ENCODE measurements at regions not wholly inside any gene's neighbourhood (a gene's known extent, or its start where the extent isn't known, plus 50 kb on each side); places are given as distances from the start of the nearest gene placed in this dataset.
A peak's percentile ranks its signal among the peaks of the same experiment; 100 is the strongest.

DNA sequence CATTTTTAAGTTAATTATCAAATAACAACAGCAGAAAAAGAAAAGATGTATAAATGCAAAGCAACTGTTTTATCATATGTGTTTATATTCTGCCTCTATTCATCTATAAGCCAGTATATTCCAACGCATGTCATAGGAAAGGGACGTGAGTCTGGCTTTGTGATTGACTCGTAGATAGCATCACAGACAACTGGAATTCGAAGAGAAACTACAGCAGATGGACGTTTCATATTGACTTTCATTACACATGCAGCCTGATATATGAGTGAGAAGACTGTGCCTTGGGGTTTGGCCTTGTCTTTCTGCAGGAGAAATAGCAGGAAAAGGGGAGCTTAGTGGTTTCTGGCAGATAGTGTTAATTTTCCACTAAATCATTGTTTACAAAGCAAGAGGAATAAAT lies 1111.9 kb downstream of the MAT2B start:
- H3K4me3 ChIP-seq (ENCODE audit: low read depth, low read length) = no peak overlapping the region
- DNase-seq (ENCODE audit: low read depth) = no peak
- TF ChIP-seq, protein P1, sequence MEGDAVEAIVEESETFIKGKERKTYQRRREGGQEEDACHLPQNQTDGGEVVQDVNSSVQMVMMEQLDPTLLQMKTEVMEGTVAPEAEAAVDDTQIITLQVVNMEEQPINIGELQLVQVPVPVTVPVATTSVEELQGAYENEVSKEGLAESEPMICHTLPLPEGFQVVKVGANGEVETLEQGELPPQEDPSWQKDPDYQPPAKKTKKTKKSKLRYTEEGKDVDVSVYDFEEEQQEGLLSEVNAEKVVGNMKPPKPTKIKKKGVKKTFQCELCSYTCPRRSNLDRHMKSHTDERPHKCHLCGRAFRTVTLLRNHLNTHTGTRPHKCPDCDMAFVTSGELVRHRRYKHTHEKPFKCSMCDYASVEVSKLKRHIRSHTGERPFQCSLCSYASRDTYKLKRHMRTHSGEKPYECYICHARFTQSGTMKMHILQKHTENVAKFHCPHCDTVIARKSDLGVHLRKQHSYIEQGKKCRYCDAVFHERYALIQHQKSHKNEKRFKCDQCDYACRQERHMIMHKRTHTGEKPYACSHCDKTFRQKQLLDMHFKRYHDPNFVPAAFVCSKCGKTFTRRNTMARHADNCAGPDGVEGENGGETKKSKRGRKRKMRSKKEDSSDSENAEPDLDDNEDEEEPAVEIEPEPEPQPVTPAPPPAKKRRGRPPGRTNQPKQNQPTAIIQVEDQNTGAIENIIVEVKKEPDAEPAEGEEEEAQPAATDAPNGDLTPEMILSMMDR (IDR thresholded peaks at IDR 0.05; ENCODE audit: control insufficient read depth, extremely low read depth, insufficient read depth) = no peak

DNA sequence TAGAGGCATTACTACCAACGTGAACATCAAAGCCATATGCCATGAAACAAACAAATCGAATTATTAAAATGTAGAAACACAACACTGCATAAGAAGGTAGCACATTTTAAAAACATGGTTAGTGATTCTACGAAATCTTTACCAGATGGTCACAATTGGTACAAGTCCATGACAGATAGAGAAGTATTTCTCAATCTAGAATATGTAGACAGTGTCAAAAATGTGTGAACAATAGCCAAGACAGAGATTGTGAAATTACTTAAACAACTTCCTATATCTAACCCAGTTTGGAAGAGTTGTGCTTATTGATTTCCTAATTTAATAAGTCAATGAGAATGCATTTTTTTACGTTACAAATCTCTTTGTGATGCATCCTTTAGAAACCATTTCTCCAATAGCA lies 1121.6 kb downstream of the MAT2B start:
- DNase-seq (ENCODE audit: low read depth) = no peak
- no peak overlapping the region for H3K4me3 ChIP-seq (ENCODE audit: low read depth, low read length)
- TF ChIP-seq, protein P1 (IDR thresholded peaks at IDR 0.05; ENCODE audit: control insufficient read depth, extremely low read depth, insufficient read depth) = no peak

DNA sequence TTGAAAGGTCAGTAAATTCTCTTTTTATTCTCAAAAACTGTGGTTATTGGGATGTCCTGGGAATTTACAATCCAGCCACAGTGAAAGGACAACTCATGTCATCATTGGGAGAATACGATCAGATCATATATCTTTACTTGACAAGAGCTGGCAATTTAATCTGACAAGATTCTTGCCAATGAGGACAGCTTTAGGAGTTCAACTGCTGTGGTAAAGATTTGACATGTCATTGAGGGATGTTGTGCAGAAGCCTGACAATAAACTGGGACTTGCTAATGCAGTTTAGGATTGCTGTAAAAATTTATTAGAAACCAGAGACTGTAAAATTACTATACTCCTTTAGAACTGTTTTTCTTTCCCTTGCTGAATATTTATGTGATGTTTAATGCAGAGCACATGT lies 1131.0 kb downstream of the MAT2B start:
- TF ChIP-seq, protein P1 (IDR thresholded peaks at IDR 0.05; ENCODE audit: control insufficient read depth, extremely low read depth, insufficient read depth) = no peak
- peak; percentile 18 for DNase-seq (ENCODE audit: low read depth)

DNA sequence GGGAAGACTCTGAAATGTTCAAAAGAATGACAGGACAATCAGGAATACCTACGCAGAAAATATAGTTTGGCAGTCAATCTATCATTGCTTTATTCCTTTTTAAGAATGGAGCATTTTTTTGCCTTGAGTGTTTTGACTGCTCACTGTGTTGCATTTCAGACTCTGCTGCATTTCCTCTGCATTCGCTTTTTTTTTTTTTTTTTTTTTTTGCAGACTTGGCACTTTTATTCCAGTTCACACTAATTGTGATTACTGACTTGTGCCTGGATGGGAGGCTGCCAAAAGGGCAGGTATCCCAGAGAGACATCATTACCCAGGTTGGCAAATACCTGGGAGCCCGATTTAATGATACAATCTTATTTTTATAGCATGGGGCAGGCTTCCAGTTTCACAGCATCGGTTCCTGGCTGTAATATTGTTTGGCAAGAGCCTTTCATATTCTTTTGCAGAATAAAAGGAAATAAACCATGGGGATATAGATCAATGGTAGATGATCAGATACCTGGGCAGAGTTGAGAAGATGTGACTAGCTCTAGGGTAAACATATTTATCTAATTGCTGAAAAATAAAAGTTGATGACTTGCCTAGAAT lies 1132.6 kb downstream of the MAT2B start:
- no peak overlapping the region for H3K4me3 ChIP-seq (ENCODE audit: low read depth, low read length)
- DNase-seq (ENCODE audit: low read depth) = peak; percentile 93
- TF ChIP-seq, protein P1 (IDR thresholded peaks at IDR 0.05; ENCODE audit: control insufficient read depth, extremely low read depth, insufficient read depth) = no peak

More for the DNA sequence above, 1131.0 kb downstream of the MAT2B start:
- H3K4me3 ChIP-seq (ENCODE audit: low read depth, low read length) = no peak overlapping the region

DNA sequence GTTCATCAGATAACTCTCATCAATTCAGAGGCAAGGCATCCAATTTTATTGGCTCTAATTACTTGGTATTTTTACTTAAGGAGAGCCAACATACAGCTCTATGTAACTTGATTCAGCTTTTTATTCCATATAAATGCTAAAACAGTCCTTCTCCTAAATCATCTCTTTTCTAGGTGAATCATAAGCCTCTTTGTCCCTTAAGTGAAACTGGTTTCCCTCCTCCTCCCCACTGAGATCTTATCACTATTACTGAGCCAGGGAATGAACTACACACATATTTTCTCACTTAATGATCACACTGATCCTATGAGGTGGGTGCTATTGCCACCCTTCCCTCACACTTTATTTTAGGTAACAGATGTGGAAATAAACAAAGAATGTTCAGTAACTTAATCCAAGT lies 1143.8 kb downstream of the MAT2B start:
- TF ChIP-seq, protein P1 (IDR thresholded peaks at IDR 0.05; ENCODE audit: control insufficient read depth, extremely low read depth, insufficient read depth) = no peak
- H3K4me3 ChIP-seq (ENCODE audit: low read depth, low read length) = no peak overlapping the region
- no peak for DNase-seq (ENCODE audit: low read depth)

DNA sequence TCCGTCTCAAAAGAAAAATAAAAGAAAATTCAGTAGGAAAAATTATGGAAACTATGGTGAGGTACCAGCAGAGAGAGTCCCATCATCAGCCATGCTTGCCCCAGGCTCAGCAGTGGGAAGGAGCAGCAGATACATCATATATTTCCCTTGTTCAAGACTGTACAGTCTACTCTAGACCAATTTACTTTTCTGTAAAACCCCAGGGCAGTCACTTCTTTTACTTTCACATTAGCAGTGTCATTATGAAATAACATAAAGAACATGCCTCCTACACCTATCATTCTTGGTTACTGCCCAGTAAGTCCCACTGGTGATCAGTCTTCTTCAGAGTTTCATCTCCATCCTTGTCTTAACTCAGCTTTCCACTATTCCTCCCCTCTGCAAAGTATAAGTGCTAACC lies 1145.0 kb downstream of the MAT2B start:
- TF ChIP-seq, protein P1 (IDR thresholded peaks at IDR 0.05; ENCODE audit: control insufficient read depth, extremely low read depth, insufficient read depth) = no peak
- no peak for DNase-seq (ENCODE audit: low read depth)

More for the DNA sequence above, 1145.0 kb downstream of the MAT2B start:
- no peak overlapping the region for H3K4me3 ChIP-seq (ENCODE audit: low read depth, low read length)

All from LNCaP clone FGC (cell line).